Cardiac muscle cell (in vitro differentiated cells and primary cell): ENCODE measurements at regions not wholly inside any gene's neighbourhood (a gene's known extent, or its start where the extent isn't known, plus 50 kb on each side); places are given as distances from the start of the nearest gene placed in this dataset.

Source experiments
- DNase-seq, 2 donors: peaks; one replicate each; pipeline versions ENCODE4 v3.0.0 to v3.0.0-alpha.2; 2010 to 2017; ENCODE audit warnings: low read depth in 1 of 2, low spot score in 1 of 2
- H3K27ac ChIP-seq: fragments of 200-600 bp; sonication (generic); 2 replicates; pipeline ENCODE4 v1.5.1; 2016
- H3K27me3 ChIP-seq: fragments of 200-600 bp; sonication (generic); 2 replicates; pipeline ENCODE4 v1.6.0; 2016; ENCODE audit warnings: control low read depth
- H3K36me3 ChIP-seq: fragments of 200-600 bp; sonication (generic); 2 replicates; pipeline ENCODE4 v1.5.1; 2016; ENCODE audit warnings: control low read depth
- H3K4me1 ChIP-seq: fragments of 200-600 bp; sonication (generic); 2 replicates; pipeline ENCODE4 v1.8.1; 2017; ENCODE audit warnings: low read depth, mild to moderate bottlenecking, mixed run types
- H3K4me3 ChIP-seq: fragments of 200-600 bp; sonication (generic); 2 replicates; pipeline ENCODE4 v1.5.1; 2016; ENCODE audit warnings: mild to moderate bottlenecking
- H3K9me3 ChIP-seq: fragments of 200-600 bp; sonication (generic); 2 replicates; pipeline ENCODE4 v1.5.1; 2017; ENCODE audit warnings: low read depth, mild to moderate bottlenecking, control low read depth
- TF ChIP-seq, protein P1 (sequence below): IDR thresholded peaks from 2 replicates; pipeline ENCODE4 v1.5.1; 2012; ENCODE audit warnings: low read depth, mild to moderate bottlenecking, low read length

DNA sequence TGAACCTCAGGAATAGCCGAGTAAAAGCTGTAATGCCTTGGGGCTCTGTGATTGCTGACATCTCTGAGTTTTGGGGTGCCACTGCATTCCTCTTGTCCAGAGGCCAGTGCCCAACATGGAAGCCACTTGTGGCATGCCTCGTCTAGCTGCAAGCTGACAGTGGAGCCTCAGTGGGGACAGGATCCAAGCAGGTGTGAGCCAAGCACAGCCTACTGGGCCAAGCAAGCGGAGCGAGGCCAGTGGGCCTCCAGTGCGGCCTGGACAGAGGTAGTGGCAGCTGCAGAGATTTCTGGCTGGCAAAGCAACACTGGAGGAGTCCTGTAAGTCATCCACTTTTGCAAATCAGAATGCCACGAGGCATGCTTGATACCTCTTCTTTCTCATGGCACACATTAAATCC lies 1038.2 kb upstream of the CNTN5 start:
- no peak for DNase-seq
- TF ChIP-seq, protein P1, sequence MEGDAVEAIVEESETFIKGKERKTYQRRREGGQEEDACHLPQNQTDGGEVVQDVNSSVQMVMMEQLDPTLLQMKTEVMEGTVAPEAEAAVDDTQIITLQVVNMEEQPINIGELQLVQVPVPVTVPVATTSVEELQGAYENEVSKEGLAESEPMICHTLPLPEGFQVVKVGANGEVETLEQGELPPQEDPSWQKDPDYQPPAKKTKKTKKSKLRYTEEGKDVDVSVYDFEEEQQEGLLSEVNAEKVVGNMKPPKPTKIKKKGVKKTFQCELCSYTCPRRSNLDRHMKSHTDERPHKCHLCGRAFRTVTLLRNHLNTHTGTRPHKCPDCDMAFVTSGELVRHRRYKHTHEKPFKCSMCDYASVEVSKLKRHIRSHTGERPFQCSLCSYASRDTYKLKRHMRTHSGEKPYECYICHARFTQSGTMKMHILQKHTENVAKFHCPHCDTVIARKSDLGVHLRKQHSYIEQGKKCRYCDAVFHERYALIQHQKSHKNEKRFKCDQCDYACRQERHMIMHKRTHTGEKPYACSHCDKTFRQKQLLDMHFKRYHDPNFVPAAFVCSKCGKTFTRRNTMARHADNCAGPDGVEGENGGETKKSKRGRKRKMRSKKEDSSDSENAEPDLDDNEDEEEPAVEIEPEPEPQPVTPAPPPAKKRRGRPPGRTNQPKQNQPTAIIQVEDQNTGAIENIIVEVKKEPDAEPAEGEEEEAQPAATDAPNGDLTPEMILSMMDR, result no peak
- no peak overlapping the region for H3K27ac ChIP-seq
- no peak overlapping the region for H3K4me3 ChIP-seq
- H3K27me3 ChIP-seq, result no peaks in the 10 kb centered on the region
- H3K9me3 ChIP-seq, result no peaks in the 10 kb centered on the region
- H3K4me1 ChIP-seq, result no peaks in the 10 kb centered on the region
- no peaks in the 10 kb centered on the region for H3K36me3 ChIP-seq

DNA sequence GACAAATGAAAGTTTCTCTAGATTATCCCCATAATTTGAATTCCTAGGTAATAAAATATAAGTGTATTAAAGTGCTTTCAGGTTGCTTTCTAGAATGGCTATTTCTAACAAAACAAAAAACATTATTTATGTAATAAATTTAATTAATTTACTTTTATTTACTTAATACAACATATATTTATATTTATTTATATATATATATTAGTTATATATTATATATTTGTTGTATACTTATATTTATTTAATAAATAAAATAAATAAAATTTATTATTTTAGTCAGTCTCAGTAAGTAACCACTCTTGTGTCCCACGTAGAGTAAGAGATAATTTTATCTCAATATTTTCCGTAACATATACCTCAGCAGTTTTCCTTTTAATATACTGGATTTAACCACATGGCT lies 1031.6 kb upstream of the CNTN5 start:
- TF ChIP-seq, protein P1, result no peak
- DNase-seq, result no peak
- Histone ChIP-seq H3K27ac (no peak overlapping the region), H3K36me3 (no peaks in the 10 kb centered on the region), H3K4me3 (no peak overlapping the region), H3K27me3 (no peaks in the 10 kb centered on the region), H3K9me3 (no peaks in the 10 kb centered on the region), H3K4me1 (no peaks in the 10 kb centered on the region)

DNA sequence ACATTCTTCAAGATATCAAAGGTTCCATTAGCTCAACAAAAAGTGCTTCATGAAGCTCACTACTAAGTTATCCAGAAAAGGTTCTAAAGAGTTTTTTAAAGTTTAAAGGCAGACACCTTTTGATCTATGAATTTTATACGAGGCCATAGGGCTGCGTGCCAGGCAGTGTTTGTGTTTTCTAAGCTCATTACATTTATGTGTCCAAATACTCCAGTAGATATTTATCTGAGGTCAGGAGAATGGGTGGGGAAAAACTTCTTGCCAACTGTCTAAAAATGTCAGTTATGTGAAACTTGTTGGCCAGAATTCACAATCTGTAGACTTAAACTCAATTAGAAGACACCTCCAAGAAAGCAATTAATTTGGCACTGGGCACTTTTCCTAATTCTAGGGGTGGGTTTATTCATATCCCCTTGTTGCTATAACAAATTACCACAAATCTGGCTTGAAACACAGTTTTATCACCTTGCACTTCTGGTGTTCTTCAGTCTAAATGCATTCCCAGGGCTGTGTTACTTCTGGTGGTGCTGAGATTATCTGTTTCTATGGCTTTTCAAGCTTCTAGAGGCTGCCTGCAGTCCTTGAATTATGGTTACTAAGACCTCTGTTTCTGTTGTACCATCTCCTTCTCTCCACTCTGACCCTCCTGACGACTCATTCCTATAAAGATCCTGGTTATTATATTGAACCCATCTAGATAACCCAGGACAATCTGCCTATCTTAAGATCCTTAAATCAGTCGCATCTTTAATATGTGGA lies 1030.4 kb upstream of the CNTN5 start:
- H3K4me1 ChIP-seq, result no peaks in the 10 kb centered on the region
- TF ChIP-seq, protein P1, result no peak
- H3K27me3 ChIP-seq, result no peaks in the 10 kb centered on the region
- no peak overlapping the region for H3K4me3 ChIP-seq
- H3K9me3 ChIP-seq, result no peaks in the 10 kb centered on the region
- DNase-seq, result peak in 1 of 2 donors; percentile 6
- no peaks in the 10 kb centered on the region for H3K36me3 ChIP-seq
- no peak overlapping the region for H3K27ac ChIP-seq

DNA sequence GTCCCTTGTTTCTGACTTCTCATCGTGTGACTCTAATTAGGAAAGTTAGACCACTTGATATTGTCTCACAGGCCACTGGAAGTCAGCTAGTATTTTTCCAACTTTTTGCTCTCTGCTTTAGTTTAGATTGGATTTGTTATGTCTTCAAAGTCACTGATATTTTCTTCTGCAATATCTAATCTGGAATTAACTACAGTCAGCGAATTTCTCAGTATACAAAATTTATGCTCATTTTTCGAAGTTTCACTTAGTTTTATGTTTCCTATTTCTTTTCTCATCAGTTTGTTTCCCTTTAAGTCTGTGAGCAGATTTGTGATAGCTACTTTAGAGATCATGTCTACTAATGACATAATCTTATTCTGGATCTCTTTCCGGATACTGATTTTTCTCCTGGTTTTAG lies 1027.2 kb upstream of the CNTN5 start:
- Histone ChIP-seq H3K9me3 (no peaks in the 10 kb centered on the region), H3K27me3 (no peaks in the 10 kb centered on the region), H3K27ac (no peak overlapping the region), H3K4me3 (no peak overlapping the region), H3K36me3 (no peaks in the 10 kb centered on the region), H3K4me1 (no peaks in the 10 kb centered on the region)
- DNase-seq, result no peak
- TF ChIP-seq, protein P1, result no peak

- Histone ChIP-seq H3K27me3 (no peaks in the 10 kb centered on the region), H3K4me3 (no peak overlapping the region), H3K9me3 (no peaks in the 10 kb centered on the region), H3K4me1 (no peaks in the 10 kb centered on the region), H3K27ac (no peak overlapping the region), H3K36me3 (no peaks in the 10 kb centered on the region)
- no peak for DNase-seq
- TF ChIP-seq, protein P1, result no peak
These were observed 1024.9 kb upstream of the CNTN5 start for GRCh38 chr11:97995874-97996273.
